PC-3 (cell line): ENCODE measurements at regions not wholly inside any gene's neighbourhood (a gene's known extent, or its start where the extent isn't known, plus 50 kb on each side); places are given as distances from the start of the nearest gene placed in this dataset.
A peak's percentile ranks its signal among the peaks of the same experiment; 100 is the strongest.

Experiments used
- ATAC-seq: fragments of 200-7000 bp; cut with Tn5 transposase; 2 replicates; pipeline ENCODE4 v1.9.1; 2020; ENCODE audit warnings: mild to moderate bottlenecking, moderate library complexity
- BruUV-seq: library from RNA; stranded (reverse); fragments of 400-500 nt; replicated peaks from 2 replicates; lab custom pipeline; 2021; lab: Mats Ljungman, UMichigan
- CTCF ChIA-PET: fragments of 300-600 bp; sonication (Branson Sonifier 250); formaldehyde crosslinking; loops from one replicate; lab custom pipeline; 2022; ENCODE audit warnings: antibody characterized with exemption; lab: Charles Lee
- POLR2A ChIA-PET: fragments of 300-600 bp; sonication (Branson Sonifier 250); formaldehyde crosslinking; loops from one replicate; lab custom pipeline; 2022; ENCODE audit warnings: antibody characterized with exemption; ENCODE audit not compliant: unreplicated experiment; lab: Charles Lee
- DNase-seq: peaks from one replicate; pipeline ENCODE4 v3.0.0-alpha.2; 2015
- H2AFZ ChIP-seq: fragments of 300-600 bp; sonication (generic); 2 replicates; pipeline ENCODE4 v1.6.0; 2016; ENCODE audit warnings: antibody characterized with exemption, low read length
- H3F3A ChIP-seq: fragments of 300-600 bp; sonication (generic); one replicate; pipeline ENCODE4 v1.6.0; 2017; ENCODE audit warnings: antibody characterized with exemption, low read length, control low read depth, mild to moderate bottlenecking; ENCODE audit not compliant: unreplicated experiment
- H3K27ac ChIP-seq: fragments of 300-600 bp; sonication (generic); 2 replicates; pipeline ENCODE4 v1.5.1; 2016; ENCODE audit warnings: mild to moderate bottlenecking, low read length
- H3K27me3 ChIP-seq: fragments of 300-600 bp; sonication (generic); 2 replicates; pipeline ENCODE4 v1.6.1; 2016; ENCODE audit warnings: low read length, mixed read lengths
- H3K36me3 ChIP-seq: fragments of 300-600 bp; sonication (generic); 2 replicates; pipeline ENCODE4 v1.6.1; 2016; ENCODE audit warnings: low read depth, mixed run types, low read length, mixed read lengths
- H3K4me1 ChIP-seq: fragments of 300-600 bp; sonication (generic); 2 replicates; pipeline ENCODE4 v1.5.1; 2016; ENCODE audit warnings: low read length; ENCODE audit not compliant: insufficient read depth
- H3K4me2 ChIP-seq: fragments of 300-600 bp; sonication (generic); 2 replicates; pipeline ENCODE4 v1.6.0; 2016; ENCODE audit warnings: low read length
- H3K4me3 ChIP-seq: fragments of 300-600 bp; sonication (generic); 2 replicates; pipeline ENCODE4 v1.5.1; 2016; ENCODE audit warnings: mild to moderate bottlenecking, low read length, mixed read lengths
- H3K79me2 ChIP-seq: fragments of 300-600 bp; sonication (generic); 2 replicates; pipeline ENCODE4 v1.6.1; 2017; ENCODE audit warnings: low read length, mixed read lengths
- H3K9ac ChIP-seq: fragments of 300-600 bp; sonication (generic); 2 replicates; pipeline ENCODE4 v1.6.0; 2016; ENCODE audit warnings: mild to moderate bottlenecking, low read length
- H3K9me2 ChIP-seq: fragments of 300-600 bp; sonication (generic); replicated peaks from 2 replicates; pipeline ENCODE4 v1.6.1; 2016; ENCODE audit warnings: mixed run types, low read length, mixed read lengths
- H3K9me3 ChIP-seq: fragments of 300-600 bp; sonication (generic); 2 replicates; pipeline ENCODE4 v1.6.1; 2016; ENCODE audit warnings: low read length, mixed read lengths
- H4K20me1 ChIP-seq: fragments of 300-600 bp; sonication (generic); 2 replicates; pipeline ENCODE4 v1.6.1; 2016; ENCODE audit warnings: low read length, mixed read lengths
- EZH2 ChIP-seq: fragments of 300-600 bp; sonication (generic); IDR thresholded peaks from one replicate; pipeline ENCODE4 v1.6.1; 2017; ENCODE audit warnings: antibody characterized with exemption, mild to moderate bottlenecking, low read length; ENCODE audit not compliant: unreplicated experiment
- EZH2phosphoT487 ChIP-seq: fragments of 300-600 bp; sonication (generic); IDR thresholded peaks from 2 replicates; pipeline ENCODE4 v1.6.1; 2018; ENCODE audit warnings: mild to moderate bottlenecking, antibody characterized with exemption, low read length, borderline replicate concordance
- intact Hi-C: fragments of 100-400 bp; cut with micrococcal nuclease; formaldehyde crosslinking; loops from 2 replicates; pipeline ENCODE4 v1.9.0; 2023
- TF ChIP-seq, protein P1 (sequence below): fragments of 300-600 bp; sonication (generic); conservative IDR thresholded peaks from 2 replicates; pipeline ENCODE4 v1.5.1; 2017; ENCODE audit warnings: antibody characterized with exemption, low read depth, mild to moderate bottlenecking, low read length

DNA sequence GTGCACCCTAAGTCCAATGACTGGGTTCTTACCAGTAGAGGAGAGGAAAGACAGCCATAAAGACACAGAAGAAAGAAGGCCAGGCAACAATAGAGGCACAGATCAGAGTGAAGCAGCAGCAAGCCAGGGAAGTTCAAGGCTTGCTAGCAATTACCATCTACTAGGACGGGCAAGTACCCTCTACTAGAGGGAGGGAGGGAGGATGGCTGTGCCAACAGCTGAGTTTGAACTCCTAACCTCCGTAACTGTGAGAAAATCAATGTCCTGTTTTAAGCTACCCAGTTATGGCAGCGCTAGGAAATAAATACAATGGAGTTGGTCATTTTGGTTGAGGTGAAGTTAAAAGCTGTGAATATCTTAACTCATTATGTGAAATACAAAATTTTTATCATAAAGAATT lies 991.8 kb upstream of the CTNND2 start:
- ChIA-PET POLR2A (no interaction called here), CTCF (no interaction called here)
- Histone ChIP-seq H3K36me3 (no peaks in the 10 kb centered on the region), H3K4me1 (no peaks in the 10 kb centered on the region), H3K9me3 (no peaks in the 10 kb centered on the region), H3K9ac (no peak overlapping the region), H3K27me3 (no peaks in the 10 kb centered on the region), H3K4me2 (no peak overlapping the region), H2AFZ (no peak overlapping the region), H4K20me1 (no peaks in the 10 kb centered on the region), H3K27ac (no peak overlapping the region), H3K9me2 (no peaks in the 10 kb centered on the region), H3F3A (no peaks in the 10 kb centered on the region), H3K4me3 (no peak overlapping the region), H3K79me2 (no peaks in the 10 kb centered on the region)
- ATAC-seq = no peak
- TF ChIP-seq EZH2phosphoT487 (no peak), EZH2 (no peak)
- TF ChIP-seq, protein P1, sequence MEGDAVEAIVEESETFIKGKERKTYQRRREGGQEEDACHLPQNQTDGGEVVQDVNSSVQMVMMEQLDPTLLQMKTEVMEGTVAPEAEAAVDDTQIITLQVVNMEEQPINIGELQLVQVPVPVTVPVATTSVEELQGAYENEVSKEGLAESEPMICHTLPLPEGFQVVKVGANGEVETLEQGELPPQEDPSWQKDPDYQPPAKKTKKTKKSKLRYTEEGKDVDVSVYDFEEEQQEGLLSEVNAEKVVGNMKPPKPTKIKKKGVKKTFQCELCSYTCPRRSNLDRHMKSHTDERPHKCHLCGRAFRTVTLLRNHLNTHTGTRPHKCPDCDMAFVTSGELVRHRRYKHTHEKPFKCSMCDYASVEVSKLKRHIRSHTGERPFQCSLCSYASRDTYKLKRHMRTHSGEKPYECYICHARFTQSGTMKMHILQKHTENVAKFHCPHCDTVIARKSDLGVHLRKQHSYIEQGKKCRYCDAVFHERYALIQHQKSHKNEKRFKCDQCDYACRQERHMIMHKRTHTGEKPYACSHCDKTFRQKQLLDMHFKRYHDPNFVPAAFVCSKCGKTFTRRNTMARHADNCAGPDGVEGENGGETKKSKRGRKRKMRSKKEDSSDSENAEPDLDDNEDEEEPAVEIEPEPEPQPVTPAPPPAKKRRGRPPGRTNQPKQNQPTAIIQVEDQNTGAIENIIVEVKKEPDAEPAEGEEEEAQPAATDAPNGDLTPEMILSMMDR = no peak
- no peak for DNase-seq
- intact Hi-C loops = no loop called here
- BruUV-seq = no TSS peak

DNA sequence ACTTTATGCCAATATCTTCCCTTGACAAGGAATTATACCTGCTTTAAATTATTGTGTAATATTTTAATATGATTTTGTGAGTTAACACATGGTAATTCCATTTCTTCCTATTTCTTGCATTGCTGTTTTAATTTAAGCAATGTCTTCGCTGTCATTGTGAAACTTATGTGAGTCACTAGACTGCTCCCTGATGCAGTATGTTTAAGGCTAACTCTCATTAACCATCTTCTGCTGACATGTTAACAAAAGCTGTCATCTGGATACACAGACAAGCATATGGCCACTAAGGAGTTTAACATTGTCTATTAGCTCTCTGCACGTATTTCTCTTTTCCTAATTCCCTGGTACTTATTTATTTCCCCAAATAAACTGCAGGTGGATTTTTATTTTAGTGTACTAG lies 980.8 kb upstream of the CTNND2 start:
- intact Hi-C loops = no loop called here
- ATAC-seq (no peak), DNase-seq (peak; percentile 7)
- ChIA-PET CTCF (no interaction called here), POLR2A (no interaction called here)
- no peaks in the 10 kb centered on the region for H3K9me2 ChIP-seq
- no peaks in the 10 kb centered on the region for H3K36me3 ChIP-seq
- H3K4me2 ChIP-seq = no peak overlapping the region
- TF ChIP-seq, protein P1 = no peak
- TF ChIP-seq EZH2phosphoT487 = no peak
- TF ChIP-seq EZH2 = no peak
- H3K4me1 ChIP-seq = no peaks in the 10 kb centered on the region
- no peak overlapping the region for H3K9ac ChIP-seq
- H3F3A ChIP-seq = no peaks in the 10 kb centered on the region
- BruUV-seq = no TSS peak
- H3K79me2 ChIP-seq = no peaks in the 10 kb centered on the region
- no peaks in the 10 kb centered on the region for H4K20me1 ChIP-seq
- no peak overlapping the region for H3K4me3 ChIP-seq
- H3K27ac ChIP-seq = no peak overlapping the region
- no peaks in the 10 kb centered on the region for H3K9me3 ChIP-seq
- no peaks in the 10 kb centered on the region for H3K27me3 ChIP-seq
- H2AFZ ChIP-seq = no peak overlapping the region

GRCh38 chr5:12883395-12883794 lies 979.1 kb upstream of the CTNND2 start:
- H4K20me1 ChIP-seq = no peaks in the 10 kb centered on the region
- no peaks in the 10 kb centered on the region for H3K36me3 ChIP-seq
- BruUV-seq = no TSS peak
- ChIA-PET CTCF (no interaction called here), POLR2A (no interaction called here)
- no peaks in the 10 kb centered on the region for H3K9me3 ChIP-seq
- DNase-seq (no peak), ATAC-seq (no peak)
- H3K9ac ChIP-seq = no peak overlapping the region
- no peak overlapping the region for H3K4me3 ChIP-seq
- TF ChIP-seq, protein P1 = no peak
- TF ChIP-seq EZH2 = no peak
- TF ChIP-seq EZH2phosphoT487 = no peak
- H3K79me2 ChIP-seq = no peaks in the 10 kb centered on the region
- H3K27me3 ChIP-seq = no peaks in the 10 kb centered on the region
- intact Hi-C loops = no loop called here
- no peak overlapping the region for H3K27ac ChIP-seq
- H3F3A ChIP-seq = no peaks in the 10 kb centered on the region
- H3K4me1 ChIP-seq = no peaks in the 10 kb centered on the region
- H3K9me2 ChIP-seq = no peaks in the 10 kb centered on the region
- no peak overlapping the region for H2AFZ ChIP-seq
- no peak overlapping the region for H3K4me2 ChIP-seq
